Eye (tissue), 1 donor: ENCODE measurements at regions not wholly inside any gene's neighbourhood (a gene's known extent, or its start where the extent isn't known, plus 50 kb on each side); places are given as distances from the start of the nearest gene placed in this dataset.
A peak's percentile ranks its signal among the peaks of the same experiment; 100 is the strongest.
"Not testable (repeated sequence)": the region's sequence is repeated elsewhere in the genome, so short reads cannot be mapped to it uniquely, and the experiment has no call there.

Source experiments
- DNase-seq: peaks from one replicate; pipeline ENCODE4 v3.0.0-alpha.2; 2015

GRCh38 chrX:555725-556666, 74.6 kb upstream of the SHOX start:
- DNase-seq: peak; percentile 92

GRCh38 chrX:557601-558000, 73.0 kb upstream of the SHOX start:
- not testable (repeated sequence) for DNase-seq

GRCh38 chrX:559282-559681, 71.3 kb upstream of the SHOX start:
- DNase-seq: not testable (repeated sequence)

GRCh38 chrX:567891-568290, 62.7 kb upstream of the SHOX start:
- DNase-seq: peak; percentile 39

DNA sequence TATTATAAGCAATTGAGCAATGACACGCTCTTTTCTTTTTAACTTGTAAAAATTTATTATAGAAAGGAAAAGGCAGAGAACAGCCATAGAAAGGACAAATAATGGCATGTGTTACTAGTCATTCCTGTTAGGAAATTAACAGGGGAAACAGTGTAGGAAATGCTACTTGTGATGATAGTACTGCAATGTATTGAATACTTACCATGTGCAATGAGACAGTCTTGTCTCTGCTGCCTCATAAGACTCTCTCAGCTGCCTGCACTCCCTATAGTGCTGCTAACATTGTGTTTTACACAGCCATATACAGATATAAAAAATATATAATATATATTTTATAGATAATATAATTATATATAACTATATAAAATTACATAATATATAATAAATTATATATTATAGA, 62.3 kb upstream of the SHOX start:
- peak; percentile 35 for DNase-seq

- DNase-seq: peak; percentile 53
Measured at GRCh38 chrX:572538-573124, 58.0 kb upstream of the SHOX start.

DNA sequence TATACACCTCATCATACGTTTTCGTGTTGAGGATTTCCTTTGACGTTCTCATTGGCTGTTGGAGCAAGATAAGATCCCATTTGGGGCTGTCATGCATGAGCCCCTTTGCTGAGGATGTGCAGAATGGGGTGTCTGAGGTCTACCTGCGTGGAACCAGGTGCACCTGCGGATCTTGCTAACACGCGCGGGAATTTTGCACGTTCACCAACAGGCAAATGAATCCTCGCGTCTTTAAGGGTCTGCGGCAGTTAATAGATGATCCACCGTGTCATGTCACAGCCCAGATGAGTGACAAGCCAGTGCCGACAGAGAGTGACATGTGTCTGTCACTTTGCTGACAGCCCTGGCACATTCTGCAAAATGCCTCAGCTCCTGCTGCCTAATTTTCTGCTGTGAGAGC, 56.3 kb upstream of the SHOX start:
- DNase-seq: peak; percentile 62

DNA sequence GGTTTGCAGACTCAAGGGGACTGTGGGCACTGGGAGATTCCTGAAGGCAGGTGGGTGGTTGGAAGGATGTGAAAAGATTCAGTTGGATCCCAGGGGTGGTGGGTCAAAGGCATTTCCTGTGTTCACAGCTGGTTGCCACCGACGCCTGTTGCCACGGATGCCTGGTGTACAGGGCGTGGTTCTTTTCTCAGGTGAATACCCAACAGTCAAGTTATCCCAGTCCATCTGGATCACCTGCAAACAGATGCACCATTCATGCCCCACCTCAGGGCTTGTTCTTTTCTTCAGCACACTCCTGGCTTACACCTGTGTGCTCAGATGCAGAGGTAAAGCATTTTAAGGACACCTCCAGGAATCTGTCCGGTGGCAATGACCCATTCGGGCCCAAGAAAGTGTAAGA, 55.8 kb upstream of the SHOX start:
- no peak for DNase-seq

GRCh38 chrX:576904-577560, 53.6 kb upstream of the SHOX start:
- DNase-seq: peak; percentile 30

GRCh38 chrX:578531-578930, 52.1 kb upstream of the SHOX start:
- DNase-seq: peak; percentile 45

- DNase-seq: peak; percentile 71
Measured at GRCh38 chrX:580030-580429, 50.6 kb upstream of the SHOX start.
